PC-9 (cell line): ENCODE measurements at regions not wholly inside any gene's neighbourhood (a gene's known extent, or its start where the extent isn't known, plus 50 kb on each side); places are given as distances from the start of the nearest gene placed in this dataset.

Experiments used
- CTCF ChIP-seq: fragments of 200-600 bp; sonication (generic); conservative IDR thresholded peaks from 2 replicates; pipeline ENCODE4 v1.6.1; 2017; ENCODE audit warnings: mixed run types, antibody characterized with exemption, mild to moderate bottlenecking, moderate library complexity
- EZH2 ChIP-seq: fragments of 200-600 bp; sonication (generic); IDR thresholded peaks from 2 replicates; pipeline ENCODE4 v1.8.0; 2017; ENCODE audit warnings: antibody characterized with exemption, low read depth

GRCh38 chr17:27216836-27217235, 77.1 kb upstream of the WSB1 start:
- TF ChIP-seq EZH2 (no peak), CTCF (no peak)
